ENCODE measurements at regions not wholly inside any gene's neighbourhood (a gene's known extent, or its start where the extent isn't known, plus 50 kb on each side); places are given as distances from the start of the nearest gene placed in this dataset.
A peak's percentile ranks its signal among the peaks of the same experiment; 100 is the strongest.

GRCh38 chr11:11758603-11759196, 83.1 kb upstream of the USP47 start:
- Histone ChIP-seq H3K36me3 (replicated peaks in 1 of 2; ENCODE audit: control insufficient read depth in 1 of 2, insufficient read depth in 2 of 2, low read length in 1 of 2) (no peaks in the 10 kb centered on the region), H3K4me2 (no peak overlapping the region), H3K79me2 (ENCODE audit: insufficient read depth) (no peaks in the 10 kb centered on the region), H3K9ac (no peak overlapping the region), H3F3A (replicated peaks; ENCODE audit: insufficient read depth) (no peaks in the 10 kb centered on the region), H3K4me3 (ENCODE audit: low read depth in 2 of 2, low read length in 1 of 2) (no peak overlapping the region), H3K9me2 (no peaks in the 10 kb centered on the region), H3K27me3 (ENCODE audit: insufficient read depth) (peaks cover 9% of the 10 kb centered on the region), H3K27ac (ENCODE audit: low read depth in 2 of 2, low read length in 1 of 2) (no peak overlapping the region), H3K4me1 (ENCODE audit: control insufficient read depth in 1 of 2, insufficient read depth in 2 of 2, low read depth in 1 of 2, low read length in 1 of 2) (peaks cover 0 to 9% of the 10 kb centered on the region in 2 experiments; a peak in 1 of 4 replicates), H2AFZ (ENCODE audit: low read depth) (no peak overlapping the region), H3K9me3 (no peaks in the 10 kb centered on the region), H4K20me1 (ENCODE audit: insufficient read depth) (no peaks in the 10 kb centered on the region)
- ChIA-PET CTCF (no interaction called here), POLR2A (no interaction called here)
- TF ChIP-seq NFIC (IDR thresholded peaks at IDR 0.05; ENCODE audit: borderline replicate concordance) (no peak), CHD2 (IDR thresholded peaks at IDR 0.05; ENCODE audit: low read length, partially characterized antibody) (no peak), GATA2 (CRISPR knock-in tag; IDR thresholded peaks at IDR 0.05) (no peak), PBX3 (IDR thresholded peaks at IDR 0.05) (no peak), RCOR1 (IDR thresholded peaks at IDR 0.05; ENCODE audit: low read length) (no peak), RXRA (IDR thresholded peaks at IDR 0.05; ENCODE audit: borderline replicate concordance, low read depth) (no peak), MEF2A (IDR thresholded peaks at IDR 0.05; ENCODE audit: borderline replicate concordance, low read depth) (no peak), REST (IDR thresholded peaks at IDR 0.05; ENCODE audit: low read depth, low read length) (no peak)
- DNase-seq, result no peak
- WGBS (ENCODE audit: low lambda C conversion rate), result 33% methylated on average over 8 of the region's 8 CpGs

- H3K27ac ChIP-seq (ENCODE audit: low read depth in 2 of 2, low read length in 1 of 2), result no peak overlapping the region
- CTCF ChIA-PET, result no interaction called here
- H3K9ac ChIP-seq, result no peak overlapping the region
- H3K4me3 ChIP-seq (ENCODE audit: low read depth in 2 of 2, low read length in 1 of 2), result no peak overlapping the region
- H3F3A ChIP-seq (replicated peaks; ENCODE audit: insufficient read depth), result no peaks in the 10 kb centered on the region
- no peaks in the 10 kb centered on the region for H3K9me2 ChIP-seq
- peak; percentile 17 for DNase-seq
- peaks cover 8% of the 10 kb centered on the region; the same call in 1 of the 2 replicates for H3K27me3 ChIP-seq (ENCODE audit: insufficient read depth)
- TF ChIP-seq NFIC (IDR thresholded peaks at IDR 0.05; ENCODE audit: borderline replicate concordance) (no peak), CHD2 (IDR thresholded peaks at IDR 0.05; ENCODE audit: low read length, partially characterized antibody) (no peak), MAX (IDR thresholded peaks at IDR 0.05; ENCODE audit: low read depth) (no peak), TAF1 (IDR thresholded peaks at IDR 0.05; ENCODE audit: borderline replicate concordance, low read depth, low read length) (no peak), FOXJ3 (CRISPR knock-in tag; IDR thresholded peaks at IDR 0.05) (no peak), USF1 (IDR thresholded peaks at IDR 0.05; ENCODE audit: borderline replicate concordance, low read depth) (no peak), YY1 (IDR thresholded peaks at IDR 0.05; ENCODE audit: low read depth) (no peak), RFX5 (IDR thresholded peaks at IDR 0.05; ENCODE audit: low read length) (no peak), EP300 (IDR thresholded peaks at IDR 0.05; ENCODE audit: borderline replicate concordance in 1 of 2, low read depth in 1 of 2, low read length in 1 of 2) (no peak), ELF1 (IDR thresholded peaks at IDR 0.05) (no peak), FOXM1 (IDR thresholded peaks at IDR 0.05; ENCODE audit: low read depth) (no peak), MEF2A (IDR thresholded peaks at IDR 0.05; ENCODE audit: borderline replicate concordance, low read depth) (no peak), TEAD4 (IDR thresholded peaks at IDR 0.05; ENCODE audit: borderline replicate concordance, insufficient read depth) (no peak), SIN3A (IDR thresholded peaks at IDR 0.05; ENCODE audit: borderline replicate concordance, low read depth, low read length) (no peak), ZBTB33 (IDR thresholded peaks at IDR 0.05; ENCODE audit: borderline replicate concordance, low read depth) (no peak), MXI1 (IDR thresholded peaks at IDR 0.05; ENCODE audit: low read depth, low read length) (no peak)
- no peaks in the 10 kb centered on the region for H4K20me1 ChIP-seq (ENCODE audit: insufficient read depth)
- H3K4me1 ChIP-seq (ENCODE audit: control insufficient read depth in 1 of 2, insufficient read depth in 2 of 2, low read depth in 1 of 2, low read length in 1 of 2), result peaks cover 0 to 9% of the 10 kb centered on the region in 2 experiments; a peak in 1 of 4 replicates
- no peak overlapping the region for H2AFZ ChIP-seq (ENCODE audit: low read depth)
- no peaks in the 10 kb centered on the region for H3K79me2 ChIP-seq (ENCODE audit: insufficient read depth)
- H3K4me2 ChIP-seq, result no peak overlapping the region
- no peaks in the 10 kb centered on the region for H3K9me3 ChIP-seq
- WGBS (ENCODE audit: low lambda C conversion rate), result 73% methylated on average over 3 of the region's 3 CpGs
- POLR2A ChIA-PET, result no interaction called here
- H3K36me3 ChIP-seq (replicated peaks in 1 of 2; ENCODE audit: control insufficient read depth in 1 of 2, insufficient read depth in 2 of 2, low read length in 1 of 2), result no peaks in the 10 kb centered on the region
Measured at GRCh38 chr11:11757909-11758308, 83.9 kb upstream of the USP47 start.

Data from SK-N-SH (cell line).